ENCODE measurements at regions not wholly inside any gene's neighbourhood (a gene's known extent, or its start where the extent isn't known, plus 50 kb on each side); places are given as distances from the start of the nearest gene placed in this dataset.

- Histone ChIP-seq H3K9me3 (no peaks in the 10 kb centered on the region), H3K27me3 (replicated peaks; ENCODE audit: insufficient read depth) (no peaks in the 10 kb centered on the region), H3K36me3 (no peaks in the 10 kb centered on the region), H3K4me3 (no peak overlapping the region), H3K4me1 (ENCODE audit: control insufficient read depth in 1 of 2, low read depth in 2 of 2) (peaks cover 0 to 20% of the 10 kb centered on the region in 2 donors), H3K27ac (no peak overlapping the region)
- ATAC-seq (ENCODE audit: insufficient number of reproducible peaks, low FRiP score, low read depth) (no peak), DNase-seq (ENCODE audit: low spot score) (no peak)
- TF ChIP-seq CTCF (IDR thresholded peaks at IDR 0.05) = no peak
Observed at GRCh38 chr11:92867913-92868619, 101.4 kb upstream of the MTNR1B start.

- Histone ChIP-seq H3K27me3 (replicated peaks; ENCODE audit: insufficient read depth) (no peaks in the 10 kb centered on the region), H3K4me1 (ENCODE audit: control insufficient read depth in 1 of 2, low read depth in 2 of 2) (peaks cover 0 to 20% of the 10 kb centered on the region in 2 donors), H3K36me3 (no peaks in the 10 kb centered on the region), H3K4me3 (no peak overlapping the region), H3K9me3 (no peaks in the 10 kb centered on the region), H3K27ac (no peak overlapping the region)
- ATAC-seq (ENCODE audit: insufficient number of reproducible peaks, low FRiP score, low read depth) (no peak), DNase-seq (ENCODE audit: low spot score) (no peak)
- TF ChIP-seq CTCF (IDR thresholded peaks at IDR 0.05) = no peak
Observed at GRCh38 chr11:92869716-92870115, 99.7 kb upstream of the MTNR1B start.

GRCh38 chr11:92870196-92870832 lies 99.1 kb upstream of the MTNR1B start:
- DNase-seq (ENCODE audit: low spot score) (no peak), ATAC-seq (ENCODE audit: insufficient number of reproducible peaks, low FRiP score, low read depth) (no peak)
- Histone ChIP-seq H3K9me3 (no peaks in the 10 kb centered on the region), H3K4me1 (ENCODE audit: control insufficient read depth in 1 of 2, low read depth in 2 of 2) (peaks cover 0 to 15% of the 10 kb centered on the region in 2 donors), H3K4me3 (no peak overlapping the region), H3K36me3 (no peaks in the 10 kb centered on the region), H3K27ac (no peak overlapping the region), H3K27me3 (replicated peaks; ENCODE audit: insufficient read depth) (no peaks in the 10 kb centered on the region)
- TF ChIP-seq CTCF (IDR thresholded peaks at IDR 0.05) = no peak

GRCh38 chr11:92873551-92873950 lies 95.9 kb upstream of the MTNR1B start:
- H3K9me3 ChIP-seq = no peaks in the 10 kb centered on the region
- peaks cover 0 to 9% of the 10 kb centered on the region in 2 donors for H3K4me1 ChIP-seq (ENCODE audit: control insufficient read depth in 1 of 2, low read depth in 2 of 2)
- no peak for TF ChIP-seq CTCF (IDR thresholded peaks at IDR 0.05)
- no peak overlapping the region for H3K27ac ChIP-seq
- no peaks in the 10 kb centered on the region for H3K36me3 ChIP-seq
- DNase-seq (ENCODE audit: low spot score) (no peak), ATAC-seq (ENCODE audit: insufficient number of reproducible peaks, low FRiP score, low read depth) (no peak)
- H3K27me3 ChIP-seq (replicated peaks; ENCODE audit: insufficient read depth) = no peaks in the 10 kb centered on the region
- H3K4me3 ChIP-seq = no peak overlapping the region

GRCh38 chr11:92875473-92875872 lies 94.0 kb upstream of the MTNR1B start:
- TF ChIP-seq CTCF (IDR thresholded peaks at IDR 0.05) = no peak

More at GRCh38 chr11:92875473-92875872, 94.0 kb upstream of the MTNR1B start:
- Histone ChIP-seq H3K9me3 (no peaks in the 10 kb centered on the region), H3K4me3 (no peak overlapping the region), H3K27me3 (replicated peaks; ENCODE audit: insufficient read depth) (no peaks in the 10 kb centered on the region), H3K27ac (no peak overlapping the region), H3K4me1 (ENCODE audit: control insufficient read depth in 1 of 2, low read depth in 2 of 2) (no peaks in the 10 kb centered on the region), H3K36me3 (no peaks in the 10 kb centered on the region)
- DNase-seq (ENCODE audit: low spot score) (no peak), ATAC-seq (ENCODE audit: insufficient number of reproducible peaks, low FRiP score, low read depth) (no peak)

Measured in thoracic aorta (tissue), 2 donors.